HepG2 (cell line): ENCODE measurements at regions not wholly inside any gene's neighbourhood (a gene's known extent, or its start where the extent isn't known, plus 50 kb on each side); places are given as distances from the start of the nearest gene placed in this dataset.

Experiments
- MAF1 ChIP-seq: sonication (generic); formaldehyde crosslinking; IDR thresholded peaks from 2 replicates; pipeline ENCODE4 v1.5.0; 2020; ENCODE audit warnings: missing genetic modification reagents, borderline replicate concordance
- MED8 ChIP-seq: sonication (generic); formaldehyde crosslinking; IDR thresholded peaks from 2 replicates; pipeline ENCODE4 v1.8.1; 2023; ENCODE audit warnings: mild to moderate bottlenecking, missing genetic modification reagents; ENCODE audit not compliant: insufficient replicate concordance
- POLR2AphosphoS5 ChIP-seq: IDR thresholded peaks from 2 replicates; pipeline ENCODE4 v1.6.1; 2012; ENCODE audit warnings: low read depth, low read length
- SP2 ChIP-seq: sonication (generic); formaldehyde crosslinking; IDR thresholded peaks from 2 replicates; pipeline ENCODE4 v1.5.1; 2020; ENCODE audit warnings: mild to moderate bottlenecking, missing genetic modification reagents
- TAF15 ChIP-seq: fragments of 200-400 bp; formaldehyde crosslinking; IDR thresholded peaks from one replicate; pipeline ENCODE4 v1.6.1; 2018; ENCODE audit warnings: mild to moderate bottlenecking, low read depth, low read length; ENCODE audit not compliant: poor library complexity, severe bottlenecking
- ZNF317 ChIP-seq: sonication (generic); formaldehyde crosslinking; IDR thresholded peaks from 2 replicates; pipeline ENCODE4 v1.5.0; 2020; ENCODE audit warnings: mild to moderate bottlenecking, missing genetic modification reagents
- TF ChIP-seq, protein P1 (sequence below): IDR thresholded peaks from 2 replicates; pipeline ENCODE4 v1.4.0; 2020; ENCODE audit warnings: mild to moderate bottlenecking, missing genetic modification reagents
- TF ChIP-seq, protein P2 (sequence below): sonication (generic); formaldehyde crosslinking; IDR thresholded peaks from 2 replicates; pipeline ENCODE4 v1.4.0; 2020; ENCODE audit warnings: missing genetic modification reagents, borderline replicate concordance
- TF ChIP-seq, protein P3 (sequence below): sonication (generic); formaldehyde crosslinking; IDR thresholded peaks from 2 replicates; pipeline ENCODE4 v1.4.0; 2020; ENCODE audit warnings: missing genetic modification reagents, borderline replicate concordance
- TF ChIP-seq, protein P4 (sequence below): IDR thresholded peaks from 2 replicates; pipeline ENCODE4 v1.6.1; 2016; ENCODE audit warnings: low read depth, missing genetic modification reagents, missing compliant biosample characterization
- TF ChIP-seq, protein P5 (sequence below): sonication (generic); formaldehyde crosslinking; IDR thresholded peaks from 2 replicates; pipeline ENCODE4 v1.8.0; 2022; ENCODE audit warnings: missing genetic modification reagents, mild to moderate bottlenecking, borderline replicate concordance

DNA sequence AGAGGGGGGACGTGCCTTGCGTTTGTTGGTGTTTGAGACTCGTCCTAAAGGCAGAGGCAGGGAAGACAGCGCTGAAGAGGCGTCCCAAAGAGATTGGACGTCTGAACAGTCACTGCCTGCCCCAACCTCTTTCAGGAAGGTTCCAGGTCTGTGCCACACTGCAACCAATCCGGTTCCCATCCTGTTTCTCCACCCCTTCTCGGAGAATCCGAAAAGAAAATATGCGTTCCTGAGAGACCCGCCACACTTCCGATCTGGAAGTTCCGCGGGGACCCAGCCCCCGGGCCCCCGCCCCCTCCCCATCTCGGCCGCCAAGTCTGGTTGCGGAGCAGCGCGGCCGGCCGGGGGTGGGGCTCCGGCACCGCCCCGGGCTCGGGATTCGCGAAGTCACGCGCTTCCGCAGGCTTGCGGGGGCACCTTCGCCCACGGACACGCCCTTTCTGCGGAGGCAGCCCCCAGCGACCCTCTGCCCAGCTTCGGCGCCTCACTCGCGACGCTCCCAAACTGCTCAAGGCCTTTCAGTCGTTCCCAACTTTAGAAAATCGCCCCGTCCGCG is 124.5 kb upstream of the DPYD start (continued):
- TF ChIP-seq, protein P1, sequence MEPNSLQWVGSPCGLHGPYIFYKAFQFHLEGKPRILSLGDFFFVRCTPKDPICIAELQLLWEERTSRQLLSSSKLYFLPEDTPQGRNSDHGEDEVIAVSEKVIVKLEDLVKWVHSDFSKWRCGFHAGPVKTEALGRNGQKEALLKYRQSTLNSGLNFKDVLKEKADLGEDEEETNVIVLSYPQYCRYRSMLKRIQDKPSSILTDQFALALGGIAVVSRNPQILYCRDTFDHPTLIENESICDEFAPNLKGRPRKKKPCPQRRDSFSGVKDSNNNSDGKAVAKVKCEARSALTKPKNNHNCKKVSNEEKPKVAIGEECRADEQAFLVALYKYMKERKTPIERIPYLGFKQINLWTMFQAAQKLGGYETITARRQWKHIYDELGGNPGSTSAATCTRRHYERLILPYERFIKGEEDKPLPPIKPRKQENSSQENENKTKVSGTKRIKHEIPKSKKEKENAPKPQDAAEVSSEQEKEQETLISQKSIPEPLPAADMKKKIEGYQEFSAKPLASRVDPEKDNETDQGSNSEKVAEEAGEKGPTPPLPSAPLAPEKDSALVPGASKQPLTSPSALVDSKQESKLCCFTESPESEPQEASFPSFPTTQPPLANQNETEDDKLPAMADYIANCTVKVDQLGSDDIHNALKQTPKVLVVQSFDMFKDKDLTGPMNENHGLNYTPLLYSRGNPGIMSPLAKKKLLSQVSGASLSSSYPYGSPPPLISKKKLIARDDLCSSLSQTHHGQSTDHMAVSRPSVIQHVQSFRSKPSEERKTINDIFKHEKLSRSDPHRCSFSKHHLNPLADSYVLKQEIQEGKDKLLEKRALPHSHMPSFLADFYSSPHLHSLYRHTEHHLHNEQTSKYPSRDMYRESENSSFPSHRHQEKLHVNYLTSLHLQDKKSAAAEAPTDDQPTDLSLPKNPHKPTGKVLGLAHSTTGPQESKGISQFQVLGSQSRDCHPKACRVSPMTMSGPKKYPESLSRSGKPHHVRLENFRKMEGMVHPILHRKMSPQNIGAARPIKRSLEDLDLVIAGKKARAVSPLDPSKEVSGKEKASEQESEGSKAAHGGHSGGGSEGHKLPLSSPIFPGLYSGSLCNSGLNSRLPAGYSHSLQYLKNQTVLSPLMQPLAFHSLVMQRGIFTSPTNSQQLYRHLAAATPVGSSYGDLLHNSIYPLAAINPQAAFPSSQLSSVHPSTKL (CRISPR knock-in tag), result no peak
- no peak for TF ChIP-seq SP2 (CRISPR knock-in tag)
- TF ChIP-seq, protein P2, sequence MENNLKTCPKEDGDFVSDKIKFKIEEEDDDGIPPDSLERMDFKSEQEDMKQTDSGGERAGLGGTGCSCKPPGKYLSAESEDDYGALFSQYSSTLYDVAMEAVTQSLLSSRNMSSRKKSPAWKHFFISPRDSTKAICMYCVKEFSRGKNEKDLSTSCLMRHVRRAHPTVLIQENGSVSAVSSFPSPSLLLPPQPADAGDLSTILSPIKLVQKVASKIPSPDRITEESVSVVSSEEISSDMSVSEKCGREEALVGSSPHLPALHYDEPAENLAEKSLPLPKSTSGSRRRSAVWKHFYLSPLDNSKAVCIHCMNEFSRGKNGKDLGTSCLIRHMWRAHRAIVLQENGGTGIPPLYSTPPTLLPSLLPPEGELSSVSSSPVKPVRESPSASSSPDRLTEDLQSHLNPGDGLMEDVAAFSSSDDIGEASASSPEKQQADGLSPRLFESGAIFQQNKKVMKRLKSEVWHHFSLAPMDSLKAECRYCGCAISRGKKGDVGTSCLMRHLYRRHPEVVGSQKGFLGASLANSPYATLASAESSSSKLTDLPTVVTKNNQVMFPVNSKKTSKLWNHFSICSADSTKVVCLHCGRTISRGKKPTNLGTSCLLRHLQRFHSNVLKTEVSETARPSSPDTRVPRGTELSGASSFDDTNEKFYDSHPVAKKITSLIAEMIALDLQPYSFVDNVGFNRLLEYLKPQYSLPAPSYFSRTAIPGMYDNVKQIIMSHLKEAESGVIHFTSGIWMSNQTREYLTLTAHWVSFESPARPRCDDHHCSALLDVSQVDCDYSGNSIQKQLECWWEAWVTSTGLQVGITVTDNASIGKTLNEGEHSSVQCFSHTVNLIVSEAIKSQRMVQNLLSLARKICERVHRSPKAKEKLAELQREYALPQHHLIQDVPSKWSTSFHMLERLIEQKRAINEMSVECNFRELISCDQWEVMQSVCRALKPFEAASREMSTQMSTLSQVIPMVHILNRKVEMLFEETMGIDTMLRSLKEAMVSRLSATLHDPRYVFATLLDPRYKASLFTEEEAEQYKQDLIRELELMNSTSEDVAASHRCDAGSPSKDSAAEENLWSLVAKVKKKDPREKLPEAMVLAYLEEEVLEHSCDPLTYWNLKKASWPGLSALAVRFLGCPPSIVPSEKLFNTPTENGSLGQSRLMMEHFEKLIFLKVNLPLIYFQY (CRISPR knock-in tag), result no peak
- TF ChIP-seq POLR2AphosphoS5, result no peak
- TF ChIP-seq MED8 (CRISPR knock-in tag), result no peak
- TF ChIP-seq, protein P3, sequence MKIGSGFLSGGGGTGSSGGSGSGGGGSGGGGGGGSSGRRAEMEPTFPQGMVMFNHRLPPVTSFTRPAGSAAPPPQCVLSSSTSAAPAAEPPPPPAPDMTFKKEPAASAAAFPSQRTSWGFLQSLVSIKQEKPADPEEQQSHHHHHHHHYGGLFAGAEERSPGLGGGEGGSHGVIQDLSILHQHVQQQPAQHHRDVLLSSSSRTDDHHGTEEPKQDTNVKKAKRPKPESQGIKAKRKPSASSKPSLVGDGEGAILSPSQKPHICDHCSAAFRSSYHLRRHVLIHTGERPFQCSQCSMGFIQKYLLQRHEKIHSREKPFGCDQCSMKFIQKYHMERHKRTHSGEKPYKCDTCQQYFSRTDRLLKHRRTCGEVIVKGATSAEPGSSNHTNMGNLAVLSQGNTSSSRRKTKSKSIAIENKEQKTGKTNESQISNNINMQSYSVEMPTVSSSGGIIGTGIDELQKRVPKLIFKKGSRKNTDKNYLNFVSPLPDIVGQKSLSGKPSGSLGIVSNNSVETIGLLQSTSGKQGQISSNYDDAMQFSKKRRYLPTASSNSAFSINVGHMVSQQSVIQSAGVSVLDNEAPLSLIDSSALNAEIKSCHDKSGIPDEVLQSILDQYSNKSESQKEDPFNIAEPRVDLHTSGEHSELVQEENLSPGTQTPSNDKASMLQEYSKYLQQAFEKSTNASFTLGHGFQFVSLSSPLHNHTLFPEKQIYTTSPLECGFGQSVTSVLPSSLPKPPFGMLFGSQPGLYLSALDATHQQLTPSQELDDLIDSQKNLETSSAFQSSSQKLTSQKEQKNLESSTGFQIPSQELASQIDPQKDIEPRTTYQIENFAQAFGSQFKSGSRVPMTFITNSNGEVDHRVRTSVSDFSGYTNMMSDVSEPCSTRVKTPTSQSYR (CRISPR knock-in tag), result no peak
- TF ChIP-seq, protein P4, sequence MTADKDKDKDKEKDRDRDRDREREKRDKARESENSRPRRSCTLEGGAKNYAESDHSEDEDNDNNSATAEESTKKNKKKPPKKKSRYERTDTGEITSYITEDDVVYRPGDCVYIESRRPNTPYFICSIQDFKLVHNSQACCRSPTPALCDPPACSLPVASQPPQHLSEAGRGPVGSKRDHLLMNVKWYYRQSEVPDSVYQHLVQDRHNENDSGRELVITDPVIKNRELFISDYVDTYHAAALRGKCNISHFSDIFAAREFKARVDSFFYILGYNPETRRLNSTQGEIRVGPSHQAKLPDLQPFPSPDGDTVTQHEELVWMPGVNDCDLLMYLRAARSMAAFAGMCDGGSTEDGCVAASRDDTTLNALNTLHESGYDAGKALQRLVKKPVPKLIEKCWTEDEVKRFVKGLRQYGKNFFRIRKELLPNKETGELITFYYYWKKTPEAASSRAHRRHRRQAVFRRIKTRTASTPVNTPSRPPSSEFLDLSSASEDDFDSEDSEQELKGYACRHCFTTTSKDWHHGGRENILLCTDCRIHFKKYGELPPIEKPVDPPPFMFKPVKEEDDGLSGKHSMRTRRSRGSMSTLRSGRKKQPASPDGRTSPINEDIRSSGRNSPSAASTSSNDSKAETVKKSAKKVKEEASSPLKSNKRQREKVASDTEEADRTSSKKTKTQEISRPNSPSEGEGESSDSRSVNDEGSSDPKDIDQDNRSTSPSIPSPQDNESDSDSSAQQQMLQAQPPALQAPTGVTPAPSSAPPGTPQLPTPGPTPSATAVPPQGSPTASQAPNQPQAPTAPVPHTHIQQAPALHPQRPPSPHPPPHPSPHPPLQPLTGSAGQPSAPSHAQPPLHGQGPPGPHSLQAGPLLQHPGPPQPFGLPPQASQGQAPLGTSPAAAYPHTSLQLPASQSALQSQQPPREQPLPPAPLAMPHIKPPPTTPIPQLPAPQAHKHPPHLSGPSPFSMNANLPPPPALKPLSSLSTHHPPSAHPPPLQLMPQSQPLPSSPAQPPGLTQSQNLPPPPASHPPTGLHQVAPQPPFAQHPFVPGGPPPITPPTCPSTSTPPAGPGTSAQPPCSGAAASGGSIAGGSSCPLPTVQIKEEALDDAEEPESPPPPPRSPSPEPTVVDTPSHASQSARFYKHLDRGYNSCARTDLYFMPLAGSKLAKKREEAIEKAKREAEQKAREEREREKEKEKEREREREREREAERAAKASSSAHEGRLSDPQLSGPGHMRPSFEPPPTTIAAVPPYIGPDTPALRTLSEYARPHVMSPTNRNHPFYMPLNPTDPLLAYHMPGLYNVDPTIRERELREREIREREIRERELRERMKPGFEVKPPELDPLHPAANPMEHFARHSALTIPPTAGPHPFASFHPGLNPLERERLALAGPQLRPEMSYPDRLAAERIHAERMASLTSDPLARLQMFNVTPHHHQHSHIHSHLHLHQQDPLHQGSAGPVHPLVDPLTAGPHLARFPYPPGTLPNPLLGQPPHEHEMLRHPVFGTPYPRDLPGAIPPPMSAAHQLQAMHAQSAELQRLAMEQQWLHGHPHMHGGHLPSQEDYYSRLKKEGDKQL, result no peak
- no peak for TF ChIP-seq ZNF317 (CRISPR knock-in tag)
- TF ChIP-seq TAF15, result no peak
- TF ChIP-seq, protein P5, sequence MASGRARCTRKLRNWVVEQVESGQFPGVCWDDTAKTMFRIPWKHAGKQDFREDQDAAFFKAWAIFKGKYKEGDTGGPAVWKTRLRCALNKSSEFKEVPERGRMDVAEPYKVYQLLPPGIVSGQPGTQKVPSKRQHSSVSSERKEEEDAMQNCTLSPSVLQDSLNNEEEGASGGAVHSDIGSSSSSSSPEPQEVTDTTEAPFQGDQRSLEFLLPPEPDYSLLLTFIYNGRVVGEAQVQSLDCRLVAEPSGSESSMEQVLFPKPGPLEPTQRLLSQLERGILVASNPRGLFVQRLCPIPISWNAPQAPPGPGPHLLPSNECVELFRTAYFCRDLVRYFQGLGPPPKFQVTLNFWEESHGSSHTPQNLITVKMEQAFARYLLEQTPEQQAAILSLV (CRISPR knock-in tag), result no peak
- no peak for TF ChIP-seq MAF1 (CRISPR knock-in tag)
